Lung (tissue), 11 donors: ENCODE measurements at regions not wholly inside any gene's neighbourhood (a gene's known extent, or its start where the extent isn't known, plus 50 kb on each side); places are given as distances from the start of the nearest gene placed in this dataset.

ENCODE experiments used
- ATAC-seq: fragments of 200-7000 bp; cut with Tn5 transposase; one replicate; pipeline ENCODE4 v1.9.1; 2020; ENCODE audit warnings: moderate number of reproducible peaks; ENCODE audit not compliant: insufficient read depth, low FRiP score
- DNase-seq, 3 donors: peaks; one replicate each; pipeline ENCODE4 v3.0.0-alpha.2; 2013 to 2017
- H3K27ac ChIP-seq, 2 donors: one replicate each; pipeline ENCODE4 v1.5.1; 2013; ENCODE audit warnings: mild to moderate bottlenecking in 2 of 2, moderate library complexity in 2 of 2, control low read depth in 1 of 2, inconsistent platforms in 1 of 2, low read depth in 1 of 2, low read length in 1 of 2
- H3K27me3 ChIP-seq, 3 donors: one replicate each; pipeline ENCODE4 v1.5.1; 2013; ENCODE audit warnings: low read length in 2 of 3; ENCODE audit not compliant: control insufficient read depth in 3 of 3, insufficient read depth in 3 of 3
- H3K36me3 ChIP-seq, 4 donors: one replicate each; pipeline ENCODE4 v1.5.1; 2013; ENCODE audit warnings: low read length in 4 of 4, mild to moderate bottlenecking in 1 of 4, moderate library complexity in 1 of 4; ENCODE audit not compliant: control insufficient read depth in 4 of 4, insufficient read depth in 4 of 4
- H3K4me1 ChIP-seq, 5 donors: one replicate each; pipeline ENCODE4 v1.5.1; 2013; ENCODE audit warnings: low read length in 5 of 5, mild to moderate bottlenecking in 2 of 5, moderate library complexity in 1 of 5; ENCODE audit not compliant: control insufficient read depth in 5 of 5, insufficient read depth in 5 of 5
- H3K4me3 ChIP-seq: one replicate; pipeline ENCODE4 v1.5.1; 2013; ENCODE audit warnings: mild to moderate bottlenecking, control low read depth, moderate library complexity
- H3K9ac ChIP-seq, 2 donors: one replicate each; pipeline ENCODE4 v1.5.1; 2013; ENCODE audit warnings: low read length in 2 of 2, control low read depth in 1 of 2; ENCODE audit not compliant: insufficient read depth in 1 of 2
- H3K9me3 ChIP-seq, 4 donors: one replicate each; pipeline ENCODE4 v1.5.1; 2013; ENCODE audit warnings: low read length in 3 of 4, mild to moderate bottlenecking in 1 of 4, moderate library complexity in 1 of 4; ENCODE audit not compliant: control insufficient read depth in 4 of 4, insufficient read depth in 3 of 4
- CTCF ChIP-seq: IDR thresholded peaks from 2 replicates; pipeline ENCODE4 v1.5.1; 2012; ENCODE audit warnings: mild to moderate bottlenecking; ENCODE audit errors: control extremely low read depth, extremely low read depth
- WGBS, 2 donors: extraction: QIAGEN DNeasy Blood & Tissue Kit; methylation state at CpG; one replicate each; pipeline ENCODE4 v1.1.7; 2013; 5-methylcytosine and 5-hydroxymethylcytosine counted together
- donor health status: control.
- donor health status: control.
- donor health status: Bipolar disorder and iron deficiency.
- donor health status: healthy.
- donor health status: DM: yes; HTN: yes; CAD: no.

GRCh38 chr11:87724358-87724757 lies 450.9 kb downstream of the RAB38 start:
- TF ChIP-seq CTCF = no peak
- H3K27ac ChIP-seq = no peak overlapping the region
- no peak for ATAC-seq
- no peak overlapping the region for H3K9ac ChIP-seq
- WGBS, 2 donors = 92 to 94% methylated on average over 1 of the region's 1 CpG
- no peak for DNase-seq
- H3K4me1 ChIP-seq = peaks cover 0 to 2% (median 0%) of the 10 kb centered on the region in 5 donors
- no peaks in the 10 kb centered on the region for H3K9me3 ChIP-seq
- H3K27me3 ChIP-seq = no peaks in the 10 kb centered on the region
- no peaks in the 10 kb centered on the region for H3K36me3 ChIP-seq
- no peak overlapping the region for H3K4me3 ChIP-seq

DNA sequence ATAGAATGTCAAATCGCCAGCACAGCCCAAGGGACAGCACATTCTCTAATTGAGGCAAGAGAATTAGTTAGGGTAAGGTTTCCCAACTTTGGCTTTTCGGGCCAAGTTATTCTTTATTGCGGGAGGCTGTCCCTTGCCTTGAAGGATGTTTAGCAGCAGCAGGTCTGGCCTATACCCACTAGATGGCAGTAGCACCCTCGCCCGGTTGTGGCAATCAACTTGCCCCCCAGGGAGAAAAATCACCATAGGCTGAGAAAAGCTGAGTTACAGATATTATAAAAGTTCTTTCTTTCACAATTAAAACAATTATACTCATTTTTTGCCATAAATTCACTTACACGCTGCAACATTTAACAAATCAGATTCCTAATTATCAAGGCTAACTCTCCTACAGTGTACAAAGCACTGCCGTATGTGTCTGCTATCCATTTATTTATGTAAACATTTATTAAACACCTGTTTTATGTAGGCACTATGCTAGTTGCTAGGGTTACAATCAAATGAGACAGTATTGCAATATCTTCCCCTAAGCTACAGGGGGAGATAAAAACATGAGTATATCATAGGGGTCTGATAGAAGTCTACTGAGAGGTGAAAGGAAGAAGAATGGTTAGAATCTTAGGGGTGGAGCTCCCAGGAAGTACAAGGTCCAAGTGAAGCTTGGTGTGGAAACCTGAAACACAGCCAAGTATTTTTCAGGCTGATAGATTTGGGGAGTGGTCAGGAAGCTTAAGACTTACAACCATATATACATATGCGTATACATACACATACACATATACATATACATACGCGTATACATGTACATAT lies 452.3 kb downstream of the RAB38 start:
- H3K4me1 ChIP-seq = peaks cover 0 to 4% (median 0%) of the 10 kb centered on the region in 5 donors
- no peaks in the 10 kb centered on the region for H3K36me3 ChIP-seq
- DNase-seq (no peak), ATAC-seq (peak; percentile 41)
- 68 to 70% methylated on average over 10 of the region's 10 CpGs for WGBS, 2 donors
- H3K9ac ChIP-seq = no peak overlapping the region
- no peak overlapping the region for H3K27ac ChIP-seq
- no peak overlapping the region for H3K4me3 ChIP-seq
- no peaks in the 10 kb centered on the region for H3K9me3 ChIP-seq
- TF ChIP-seq CTCF = no peak
- H3K27me3 ChIP-seq = no peaks in the 10 kb centered on the region

DNA sequence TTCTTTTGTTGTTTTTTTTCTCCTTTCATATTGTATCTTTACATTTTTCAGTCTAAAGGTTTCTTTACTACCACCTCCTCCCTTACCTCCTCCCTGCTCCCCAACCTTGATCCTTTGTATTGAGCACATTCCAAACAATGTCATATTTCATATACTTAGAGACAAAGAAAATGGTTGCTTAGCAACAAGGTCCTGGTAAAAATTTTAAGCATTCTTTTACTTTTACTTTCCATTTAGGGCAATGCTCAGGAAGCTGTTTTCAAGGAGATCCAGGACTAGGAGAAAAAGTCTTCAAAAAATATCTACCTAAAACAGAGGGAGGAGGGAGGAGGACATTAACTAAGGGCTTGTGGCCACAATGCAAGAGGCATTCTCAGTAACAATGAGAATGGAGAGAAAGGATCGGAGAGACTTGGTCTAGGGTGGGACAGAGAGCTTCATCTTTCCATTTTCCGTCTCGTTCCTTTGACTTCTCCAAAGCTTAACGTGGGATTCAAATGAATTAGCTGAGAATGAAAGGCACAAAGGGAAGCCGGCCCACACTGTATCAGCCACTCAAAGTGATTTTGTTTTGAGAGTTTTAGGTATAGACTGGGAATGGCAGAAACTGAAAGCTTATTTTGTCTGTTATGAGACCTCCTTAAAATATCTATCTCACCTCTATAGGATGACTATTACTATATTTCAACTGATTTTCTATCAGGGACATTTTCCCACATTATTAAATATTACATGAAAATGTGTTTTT lies 455.7 kb downstream of the RAB38 start:
- H3K4me1 ChIP-seq = peaks cover 0 to 4% (median 0%) of the 10 kb centered on the region in 5 donors
- DNase-seq (no peak), ATAC-seq (no peak)
- no peaks in the 10 kb centered on the region for H3K36me3 ChIP-seq
- 85 to 86% methylated on average over 5 of the region's 5 CpGs for WGBS, 2 donors
- H3K27ac ChIP-seq = peak overlapping the region in 1 of 2 donors; percentile 27
- no peaks in the 10 kb centered on the region for H3K27me3 ChIP-seq
- H3K9ac ChIP-seq = no peak overlapping the region
- H3K4me3 ChIP-seq = no peak overlapping the region
- H3K9me3 ChIP-seq = no peaks in the 10 kb centered on the region
- TF ChIP-seq CTCF = no peak
